ENCODE measurements at regions not wholly inside any gene's neighbourhood (a gene's known extent, or its start where the extent isn't known, plus 50 kb on each side); places are given as distances from the start of the nearest gene placed in this dataset.
"Not testable (repeated sequence)": the region's sequence is repeated elsewhere in the genome, so short reads cannot be mapped to it uniquely, and the experiment has no call there.

DNA sequence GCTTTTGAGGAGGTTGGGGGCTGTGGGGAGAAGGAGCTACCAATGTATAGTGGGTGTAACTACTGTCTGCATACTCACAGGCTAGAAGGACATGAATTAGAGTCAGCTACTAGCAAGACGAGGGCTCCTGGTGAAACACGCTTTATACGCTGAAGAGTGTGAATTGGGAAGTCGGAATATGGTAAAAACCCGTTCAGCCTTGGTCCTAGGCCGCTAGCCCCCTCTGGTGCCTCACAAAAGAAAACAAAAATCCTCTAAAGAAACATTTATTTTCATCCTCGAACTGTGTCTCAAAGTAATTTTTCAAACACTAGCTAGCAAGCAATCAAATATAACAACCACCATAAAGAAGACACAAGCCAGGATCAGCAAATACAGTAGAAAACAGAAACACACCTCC lies 338.1 kb upstream of the SEMA3C start:
- DNase-seq (ENCODE audit: extremely low read depth, low read depth) = no peak
- H3K4me3 ChIP-seq (replicated peaks; ENCODE audit: low read depth, low read length) = no peak overlapping the region
- TF ChIP-seq, protein P1, sequence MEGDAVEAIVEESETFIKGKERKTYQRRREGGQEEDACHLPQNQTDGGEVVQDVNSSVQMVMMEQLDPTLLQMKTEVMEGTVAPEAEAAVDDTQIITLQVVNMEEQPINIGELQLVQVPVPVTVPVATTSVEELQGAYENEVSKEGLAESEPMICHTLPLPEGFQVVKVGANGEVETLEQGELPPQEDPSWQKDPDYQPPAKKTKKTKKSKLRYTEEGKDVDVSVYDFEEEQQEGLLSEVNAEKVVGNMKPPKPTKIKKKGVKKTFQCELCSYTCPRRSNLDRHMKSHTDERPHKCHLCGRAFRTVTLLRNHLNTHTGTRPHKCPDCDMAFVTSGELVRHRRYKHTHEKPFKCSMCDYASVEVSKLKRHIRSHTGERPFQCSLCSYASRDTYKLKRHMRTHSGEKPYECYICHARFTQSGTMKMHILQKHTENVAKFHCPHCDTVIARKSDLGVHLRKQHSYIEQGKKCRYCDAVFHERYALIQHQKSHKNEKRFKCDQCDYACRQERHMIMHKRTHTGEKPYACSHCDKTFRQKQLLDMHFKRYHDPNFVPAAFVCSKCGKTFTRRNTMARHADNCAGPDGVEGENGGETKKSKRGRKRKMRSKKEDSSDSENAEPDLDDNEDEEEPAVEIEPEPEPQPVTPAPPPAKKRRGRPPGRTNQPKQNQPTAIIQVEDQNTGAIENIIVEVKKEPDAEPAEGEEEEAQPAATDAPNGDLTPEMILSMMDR (IDR thresholded peaks at IDR 0.05; ENCODE audit: low read depth, low read length, missing control alignments) = peak; percentile 2

DNA sequence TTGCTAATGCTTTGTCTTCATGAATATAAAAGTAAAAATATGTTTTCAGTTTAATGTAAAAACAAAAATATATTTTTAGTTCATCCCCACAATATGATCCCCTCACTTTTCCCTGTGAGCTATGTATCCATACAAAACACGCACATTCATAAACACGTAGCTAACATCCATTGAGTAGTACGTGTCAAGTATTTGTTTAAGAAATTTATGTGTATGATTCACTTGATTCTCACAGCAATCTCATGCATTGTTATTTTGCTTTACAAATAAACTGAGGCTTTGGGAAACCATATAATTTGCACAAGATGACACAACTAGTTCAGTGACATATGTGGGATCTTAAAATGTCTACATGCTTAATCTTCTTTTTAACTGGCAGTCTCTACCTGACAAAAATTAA lies 329.6 kb upstream of the SEMA3C start:
- no peak overlapping the region for H3K4me3 ChIP-seq (replicated peaks; ENCODE audit: low read depth, low read length)
- no peak for DNase-seq (ENCODE audit: extremely low read depth, low read depth)
- TF ChIP-seq, protein P1 (IDR thresholded peaks at IDR 0.05; ENCODE audit: low read depth, low read length, missing control alignments) = no peak

DNA sequence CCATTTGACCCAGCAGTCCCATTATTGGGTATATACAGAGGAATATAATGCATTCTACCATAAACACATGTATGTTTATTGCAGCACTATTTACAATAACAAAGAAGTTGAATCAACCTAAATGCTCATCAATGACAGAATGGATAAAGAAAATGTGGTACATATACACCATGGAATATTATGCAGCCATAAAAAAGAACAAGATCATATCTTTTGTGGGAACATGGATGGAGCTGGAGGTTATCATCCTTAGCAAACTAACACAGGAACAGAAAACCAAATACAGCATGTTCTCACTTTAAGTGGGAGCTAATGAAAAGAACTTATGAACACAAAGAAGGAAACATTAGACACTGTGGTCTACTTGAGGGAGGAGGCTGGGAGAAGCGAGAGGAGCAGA lies 328.5 kb upstream of the SEMA3C start:
- DNase-seq (ENCODE audit: extremely low read depth, low read depth); H3K4me3 ChIP-seq (replicated peaks; ENCODE audit: low read depth, low read length): not testable (repeated sequence)

DNA sequence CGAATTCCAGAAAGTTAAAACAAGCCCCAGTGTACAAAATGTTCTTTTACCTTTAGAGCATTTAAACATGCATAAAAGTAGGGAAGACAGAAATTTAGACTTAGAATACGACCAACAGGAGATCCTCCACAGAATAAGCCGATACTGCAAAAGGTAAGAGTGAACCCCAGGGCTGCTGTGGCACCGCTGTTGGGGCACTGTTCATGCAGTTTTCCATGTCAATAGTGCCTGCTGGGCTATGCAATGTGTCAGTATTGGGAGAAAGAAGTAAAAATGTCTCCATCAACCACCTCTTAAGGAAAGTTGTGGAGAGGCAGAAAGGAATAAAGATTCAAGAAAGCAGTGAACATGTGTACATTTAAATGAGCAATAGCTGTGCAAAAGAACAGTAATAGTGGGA lies 326.5 kb upstream of the SEMA3C start:
- DNase-seq (ENCODE audit: extremely low read depth, low read depth) = no peak
- no peak overlapping the region for H3K4me3 ChIP-seq (replicated peaks; ENCODE audit: low read depth, low read length)
- TF ChIP-seq, protein P1 (IDR thresholded peaks at IDR 0.05; ENCODE audit: low read depth, low read length, missing control alignments) = no peak

DNA sequence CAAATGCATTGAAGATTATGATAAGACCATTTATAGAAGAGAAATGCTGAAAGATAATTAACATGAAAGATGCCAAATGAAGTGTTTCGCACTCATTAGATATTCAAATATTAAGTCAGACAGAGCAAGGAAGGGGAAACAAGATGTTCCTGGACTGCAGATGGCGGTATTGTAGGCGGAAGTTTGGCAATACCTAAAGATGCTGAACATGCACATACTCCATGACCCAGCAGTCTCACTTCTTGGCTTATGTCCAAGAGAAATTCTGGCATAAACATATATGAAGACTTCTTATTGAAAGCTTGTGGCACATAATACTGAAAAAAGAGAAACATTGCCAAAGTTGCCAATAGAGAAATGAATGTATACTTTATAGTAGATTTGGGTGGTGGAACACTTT lies 325.4 kb upstream of the SEMA3C start:
- TF ChIP-seq, protein P1 (IDR thresholded peaks at IDR 0.05; ENCODE audit: low read depth, low read length, missing control alignments) = no peak
- DNase-seq (ENCODE audit: extremely low read depth, low read depth) = peak; percentile 12
- no peak overlapping the region for H3K4me3 ChIP-seq (replicated peaks; ENCODE audit: low read depth, low read length)

DNA sequence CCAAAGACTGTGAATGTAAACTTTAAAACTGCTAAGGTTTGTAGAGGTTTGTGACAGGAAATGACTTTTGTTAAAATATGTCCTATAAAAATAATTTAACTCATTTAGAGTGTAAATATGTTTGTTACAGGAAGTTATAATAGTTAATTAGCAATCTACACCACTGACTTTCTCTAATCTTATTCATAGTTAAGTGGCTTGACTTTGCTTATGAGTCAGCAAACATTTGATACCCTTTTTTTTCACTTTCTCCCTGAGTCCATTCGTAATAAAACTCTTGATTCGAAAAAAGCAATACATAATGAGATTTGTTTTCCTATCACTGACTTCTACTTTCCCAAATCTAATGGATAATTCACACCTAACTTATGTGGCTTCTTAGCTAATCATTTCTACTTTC lies 317.7 kb upstream of the SEMA3C start:
- no peak overlapping the region for H3K4me3 ChIP-seq (replicated peaks; ENCODE audit: low read depth, low read length)
- DNase-seq (ENCODE audit: extremely low read depth, low read depth) = no peak
- TF ChIP-seq, protein P1 (IDR thresholded peaks at IDR 0.05; ENCODE audit: low read depth, low read length, missing control alignments) = no peak

DNA sequence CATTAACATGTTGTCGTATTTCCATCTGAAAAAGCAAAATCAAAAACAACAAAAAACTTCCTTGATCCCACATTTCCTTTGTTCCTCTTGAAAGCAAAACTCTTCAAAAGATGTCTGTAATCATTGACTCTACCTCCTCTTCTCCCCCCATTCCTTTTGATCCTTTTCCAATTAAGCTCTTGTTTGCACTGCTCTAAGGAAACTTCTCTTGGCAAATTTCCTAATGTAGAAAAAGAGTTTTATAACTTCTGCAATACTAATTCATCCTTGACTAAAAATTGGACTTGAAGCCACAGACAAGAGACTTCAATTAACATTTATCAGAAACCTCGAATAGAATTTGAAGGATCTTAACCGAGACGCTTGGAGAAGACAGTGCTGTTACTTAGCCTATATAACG lies 317.1 kb upstream of the SEMA3C start:
- DNase-seq (ENCODE audit: extremely low read depth, low read depth) = no peak
- H3K4me3 ChIP-seq (replicated peaks; ENCODE audit: low read depth, low read length) = no peak overlapping the region
- TF ChIP-seq, protein P1 (IDR thresholded peaks at IDR 0.05; ENCODE audit: low read depth, low read length, missing control alignments) = no peak

Measured in HFF-Myc (cell line).